Mesendoderm (in vitro differentiated cells): ENCODE measurements at regions not wholly inside any gene's neighbourhood (a gene's known extent, or its start where the extent isn't known, plus 50 kb on each side); places are given as distances from the start of the nearest gene placed in this dataset.
"Not testable (repeated sequence)": the region's sequence is repeated elsewhere in the genome, so short reads cannot be mapped to it uniquely, and the experiment has no call there.

Experiments used
- DNase-seq: peaks from one replicate; pipeline ENCODE4 v3.0.0; 2013
- H2AK5ac ChIP-seq: 2 replicates; pipeline ENCODE4 v1.6.1; 2013; ENCODE audit warnings: low read length, inconsistent platforms
- H2BK120ac ChIP-seq: 2 replicates; pipeline ENCODE4 v1.6.1; 2013; ENCODE audit warnings: low read depth, mild to moderate bottlenecking, low read length, moderate library complexity, mixed read lengths
- H2BK15ac ChIP-seq: replicated peaks from 2 replicates; pipeline ENCODE4 v1.6.1; 2013; ENCODE audit warnings: low read depth, mild to moderate bottlenecking, moderate library complexity
- H2BK5ac ChIP-seq: 2 replicates; pipeline ENCODE4 v1.6.1; 2013; ENCODE audit warnings: low read length, inconsistent platforms
- H3K18ac ChIP-seq: 2 replicates; pipeline ENCODE4 v1.6.1; 2013; ENCODE audit warnings: mild to moderate bottlenecking, low read length, mixed read lengths
- H3K23ac ChIP-seq: one replicate; pipeline ENCODE4 v1.6.1; 2013; ENCODE audit warnings: low read length
- H3K27ac ChIP-seq: 2 replicates; pipeline ENCODE4 v1.5.1; 2013; ENCODE audit warnings: low read depth, mild to moderate bottlenecking, inconsistent platforms, low read length, moderate library complexity
- H3K27me3 ChIP-seq: 2 replicates; pipeline ENCODE4 v1.6.1; 2013; ENCODE audit warnings: low read length, control low read depth, mild to moderate bottlenecking, inconsistent platforms; ENCODE audit not compliant: insufficient read depth, poor library complexity
- H3K36me3 ChIP-seq: 2 replicates; pipeline ENCODE4 v1.6.1; 2013; ENCODE audit warnings: low read length, inconsistent platforms; ENCODE audit not compliant: control insufficient read depth, insufficient read depth
- H3K4ac ChIP-seq: one replicate; pipeline ENCODE4 v1.6.1; 2013; ENCODE audit warnings: low read depth, mild to moderate bottlenecking, low read length, moderate library complexity
- H3K4me1 ChIP-seq: 2 replicates; pipeline ENCODE4 v1.6.1; 2013; ENCODE audit warnings: low read depth, low read length, inconsistent platforms; ENCODE audit not compliant: control insufficient read depth
- H3K4me2 ChIP-seq: 2 replicates; pipeline ENCODE4 v1.6.1; 2013; ENCODE audit warnings: low read length
- H3K4me3 ChIP-seq: 2 replicates; pipeline ENCODE4 v1.5.1; 2013; ENCODE audit warnings: mild to moderate bottlenecking, low read length
- H3K56ac ChIP-seq: one replicate; pipeline ENCODE4 v1.6.1; 2013; ENCODE audit warnings: low read length
- H3K79me1 ChIP-seq: 2 replicates; pipeline ENCODE4 v1.6.1; 2013; ENCODE audit warnings: low read length, inconsistent platforms
- H3K79me2 ChIP-seq: 2 replicates; pipeline ENCODE4 v1.6.1; 2013; ENCODE audit warnings: mild to moderate bottlenecking, low read length; ENCODE audit not compliant: control insufficient read depth, insufficient read depth
- H3K9ac ChIP-seq: 2 replicates; pipeline ENCODE4 v1.6.1; 2013; ENCODE audit warnings: low read length, inconsistent platforms
- H4K5ac ChIP-seq: one replicate; pipeline ENCODE4 v1.6.1; 2013; ENCODE audit warnings: low read length
- H4K8ac ChIP-seq: one replicate; pipeline ENCODE4 v1.6.1; 2013; ENCODE audit warnings: low read depth, mild to moderate bottlenecking, control low read depth, low read length, moderate library complexity
- WGBS: extraction: QIAGEN DNeasy Blood & Tissue Kit; methylation state at CpG from one replicate; pipeline ENCODE4 v1.1.7; 2013; ENCODE audit warnings: low lambda C conversion rate, missing lambda C conversion rate; ENCODE audit not compliant: insufficient coverage; ENCODE audit errors: extremely low coverage; 5-methylcytosine and 5-hydroxymethylcytosine counted together

DNA sequence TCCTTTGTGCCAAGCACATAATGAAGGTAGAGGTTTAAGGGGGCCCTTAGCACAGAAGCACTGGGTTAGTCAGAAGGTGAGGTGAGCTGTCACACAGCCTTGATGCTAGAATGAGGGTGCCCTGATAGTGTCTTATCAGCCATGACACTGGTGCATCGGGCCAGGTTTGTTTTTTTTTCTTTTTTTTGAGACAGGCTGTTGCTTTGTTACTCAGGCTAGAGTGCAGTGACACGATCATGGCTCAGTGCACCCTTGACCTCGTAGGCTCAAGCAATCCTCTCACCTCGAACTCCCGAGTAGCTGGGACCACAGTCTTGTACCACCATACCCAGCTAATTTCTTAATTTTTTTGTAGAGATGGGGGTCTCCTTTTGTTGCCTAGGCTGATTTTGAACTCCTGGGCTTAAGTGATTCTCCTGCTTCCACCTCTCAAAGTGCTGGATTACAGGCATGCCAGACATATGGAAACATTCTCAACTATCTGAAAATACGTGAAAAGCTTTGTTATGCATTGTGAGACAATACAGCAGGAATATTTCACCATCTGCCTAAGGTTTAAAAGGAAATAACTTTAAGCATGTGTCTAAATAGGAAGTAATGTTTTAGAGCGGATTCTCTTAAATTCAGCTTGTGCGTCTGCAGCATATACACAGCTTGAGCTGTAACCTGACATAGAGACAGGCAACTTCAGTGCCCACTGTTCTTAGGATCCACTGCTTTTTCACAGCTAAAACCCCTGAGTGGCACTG lies 128.4 kb downstream of the FOXD4L6 start:
- H3K4me2 ChIP-seq, H3K9ac ChIP-seq, H3K27me3 ChIP-seq, H3K56ac ChIP-seq, H4K5ac ChIP-seq, H3K23ac ChIP-seq, DNase-seq, H2AK5ac ChIP-seq, H3K36me3 ChIP-seq, H2BK120ac ChIP-seq, H2BK15ac ChIP-seq, H3K18ac ChIP-seq, H2BK5ac ChIP-seq, H3K27ac ChIP-seq, H3K79me1 ChIP-seq, H3K4me1 ChIP-seq, H4K8ac ChIP-seq, H3K4me3 ChIP-seq, H3K4ac ChIP-seq, H3K79me2 ChIP-seq: not testable (repeated sequence)
- WGBS: no CpG with 5 or more reads among the region's 8 CpGs

DNA sequence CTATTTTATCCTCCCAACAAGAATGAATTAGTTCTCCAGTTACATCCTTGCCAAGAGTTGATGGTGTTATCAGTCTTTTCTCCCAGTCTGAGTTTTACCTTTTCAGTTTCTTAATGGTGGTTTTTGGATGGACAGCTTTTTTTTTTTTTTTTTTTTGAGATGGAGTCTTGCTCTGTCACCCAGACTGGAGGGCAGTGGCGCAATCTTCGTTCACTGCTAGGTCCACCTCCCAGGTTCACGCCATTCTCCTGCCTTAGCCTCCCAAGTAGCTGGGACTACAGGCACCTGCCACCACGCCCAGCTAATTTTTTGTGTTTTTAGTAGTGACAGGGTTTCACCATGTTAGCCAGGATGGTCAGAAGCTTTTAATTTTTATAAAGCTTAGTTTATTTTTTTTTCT lies 133.0 kb downstream of the FOXD4L6 start:
- H3K4ac ChIP-seq, DNase-seq, H3K4me2 ChIP-seq, H2BK120ac ChIP-seq, H2BK5ac ChIP-seq, H2AK5ac ChIP-seq, H3K56ac ChIP-seq, H3K4me3 ChIP-seq, H3K23ac ChIP-seq, H3K79me1 ChIP-seq, H3K27me3 ChIP-seq, H3K79me2 ChIP-seq, H3K18ac ChIP-seq, H3K4me1 ChIP-seq, H4K8ac ChIP-seq, H4K5ac ChIP-seq, H3K36me3 ChIP-seq, H3K27ac ChIP-seq, H3K9ac ChIP-seq, H2BK15ac ChIP-seq: not testable (repeated sequence)
- no CpG with 5 or more reads among the region's 4 CpGs for whole genome bisulfite sequencing

DNA sequence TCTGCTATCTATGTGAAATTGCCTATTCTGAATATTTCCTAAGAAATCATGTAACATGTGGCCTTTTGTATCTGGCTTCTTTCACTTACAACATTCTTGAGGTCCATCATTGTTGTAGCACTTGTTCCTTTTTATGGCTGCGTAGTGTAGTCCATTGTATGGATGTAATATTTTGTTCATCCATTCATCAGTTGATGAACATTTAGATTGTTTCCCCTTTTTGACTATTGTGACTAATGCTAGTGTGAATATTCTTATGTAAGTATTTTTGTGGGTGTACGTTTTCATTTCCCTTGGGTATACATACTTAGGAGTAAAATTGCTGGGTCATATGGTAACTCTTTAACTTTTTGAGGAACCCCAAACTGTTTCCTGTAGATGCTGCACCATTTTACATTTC lies 134.6 kb downstream of the FOXD4L6 start:
- not testable (repeated sequence) for H2AK5ac ChIP-seq, H3K4me1 ChIP-seq, H4K8ac ChIP-seq, H3K56ac ChIP-seq, H3K23ac ChIP-seq, H3K36me3 ChIP-seq, H3K27me3 ChIP-seq, H3K4ac ChIP-seq, H3K9ac ChIP-seq, H3K79me1 ChIP-seq, H2BK5ac ChIP-seq, H3K4me3 ChIP-seq, H2BK15ac ChIP-seq, H2BK120ac ChIP-seq, H4K5ac ChIP-seq, DNase-seq, H3K79me2 ChIP-seq, H3K27ac ChIP-seq, H3K18ac ChIP-seq, H3K4me2 ChIP-seq
- WGBS: no CpG with 5 or more reads among the region's 2 CpGs

DNA sequence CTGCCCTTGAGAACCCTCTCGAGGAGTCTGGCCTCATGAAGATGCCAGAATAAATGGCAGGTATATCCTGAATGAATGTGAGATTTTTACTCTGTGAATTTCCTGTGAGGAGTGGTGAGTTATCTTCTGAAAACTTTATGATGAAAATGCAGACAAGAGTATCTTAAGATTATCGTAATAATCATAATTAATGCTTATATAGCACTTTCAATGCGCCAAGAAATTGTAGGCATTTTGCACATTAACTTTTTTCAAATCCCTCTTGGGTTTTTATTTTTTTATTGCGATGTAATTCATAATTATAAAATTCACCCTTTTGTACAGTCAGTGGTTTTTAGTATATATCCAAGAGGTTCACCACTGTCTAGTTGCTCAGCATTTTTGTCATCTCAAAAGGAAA lies 135.1 kb downstream of the FOXD4L6 start:
- H3K79me1 ChIP-seq, H3K9ac ChIP-seq, H3K4ac ChIP-seq, H4K5ac ChIP-seq, H4K8ac ChIP-seq, H3K18ac ChIP-seq, H3K27ac ChIP-seq, H2AK5ac ChIP-seq, H2BK120ac ChIP-seq, H3K36me3 ChIP-seq, H3K27me3 ChIP-seq, H3K4me1 ChIP-seq, H2BK15ac ChIP-seq, H3K56ac ChIP-seq, H3K4me3 ChIP-seq, H3K23ac ChIP-seq, H3K79me2 ChIP-seq, H3K4me2 ChIP-seq, H2BK5ac ChIP-seq, DNase-seq: not testable (repeated sequence)
- no CpG with 5 or more reads among the region's 4 CpGs for WGBS

DNA sequence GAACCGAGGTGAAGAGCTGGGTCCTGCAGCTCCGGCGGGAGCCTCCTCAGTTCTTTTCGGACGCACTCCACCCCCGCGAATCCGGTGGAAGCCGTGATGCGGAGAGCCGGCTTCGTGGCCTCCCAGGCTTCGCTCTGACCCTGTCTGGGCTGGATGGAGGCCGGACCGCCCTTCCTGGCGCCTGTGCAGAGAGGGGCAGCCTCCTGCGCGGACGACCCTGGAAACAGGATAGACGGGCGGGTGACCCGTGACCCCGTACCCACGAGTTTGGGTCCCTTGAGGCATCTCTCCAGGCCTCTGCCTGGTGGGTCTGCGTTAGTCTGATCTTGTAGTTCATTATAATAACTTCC lies 136.0 kb downstream of the FOXD4L6 start:
- H4K8ac ChIP-seq, H2BK5ac ChIP-seq, H3K4me1 ChIP-seq, H3K23ac ChIP-seq, H3K79me1 ChIP-seq, H3K18ac ChIP-seq, H4K5ac ChIP-seq, DNase-seq, H3K4ac ChIP-seq, H2BK15ac ChIP-seq, H3K79me2 ChIP-seq, H3K27me3 ChIP-seq, H3K36me3 ChIP-seq, H2AK5ac ChIP-seq, H2BK120ac ChIP-seq: not testable (repeated sequence)
- no CpG with 5 or more reads among the region's 25 CpGs for WGBS
- Histone ChIP-seq H3K4me3 (peak overlapping the region; percentile 64), H3K4me2 (peak overlapping the region; percentile 7), H3K27ac (peak overlapping the region; percentile 19), H3K56ac (peak overlapping the region; percentile 83), H3K9ac (peak overlapping the region; percentile 77)
